NCI-H2107 treated with DMSO at 0.1 percent for 48 hours (cell line): ENCODE measurements at regions not wholly inside any gene's neighbourhood (a gene's known extent, or its start where the extent isn't known, plus 50 kb on each side); places are given as distances from the start of the nearest gene placed in this dataset.
"Not testable (repeated sequence)": the region's sequence is repeated elsewhere in the genome, so short reads cannot be mapped to it uniquely, and the experiment has no call there.

Experiments
- DNase-seq: peaks from one replicate; lab custom pipeline; 2025; ENCODE audit not compliant: unreplicated experiment; lab: John Stamatoyannopoulos, UW

DNA sequence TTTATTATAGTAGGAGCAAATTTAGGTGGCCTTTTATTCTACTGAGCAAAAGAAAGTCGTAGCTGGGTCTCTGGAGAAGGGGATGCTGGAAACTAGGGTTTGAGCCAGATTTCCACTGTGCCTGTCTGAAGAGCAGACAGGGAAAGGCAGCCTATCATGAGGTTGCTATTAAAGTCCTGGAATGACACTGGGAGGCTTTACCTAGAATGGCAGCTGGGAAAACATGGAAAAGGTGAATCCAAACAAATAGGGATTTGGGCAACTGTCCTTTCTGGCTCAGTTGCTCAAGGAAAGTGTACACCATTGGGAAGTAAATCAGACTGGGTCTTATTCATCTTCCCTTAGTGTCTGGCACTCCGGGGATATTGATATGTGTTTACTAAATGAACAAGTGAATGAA, 154.6 kb downstream of the MTX2 start:
- no peak for DNase-seq

DNA sequence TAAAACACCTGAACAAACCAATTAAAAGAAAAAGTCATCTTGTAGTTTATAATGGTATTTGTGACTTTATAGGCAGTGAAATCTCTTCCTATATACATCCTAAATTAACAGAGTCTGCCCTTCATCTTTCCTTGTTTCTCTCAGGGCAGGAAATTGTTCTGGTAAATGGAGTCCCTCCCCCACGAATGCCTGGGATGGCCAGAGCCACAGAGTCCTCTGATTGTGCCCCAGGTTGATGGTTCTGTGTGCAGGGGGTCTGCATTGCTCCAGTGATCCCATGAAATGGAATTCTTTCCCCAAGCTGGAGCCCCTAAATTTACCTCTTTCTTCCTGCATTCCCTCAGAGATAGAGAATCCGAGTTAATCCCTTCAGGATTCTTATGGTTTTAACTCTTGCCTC, 155.5 kb downstream of the MTX2 start:
- no peak for DNase-seq

DNA sequence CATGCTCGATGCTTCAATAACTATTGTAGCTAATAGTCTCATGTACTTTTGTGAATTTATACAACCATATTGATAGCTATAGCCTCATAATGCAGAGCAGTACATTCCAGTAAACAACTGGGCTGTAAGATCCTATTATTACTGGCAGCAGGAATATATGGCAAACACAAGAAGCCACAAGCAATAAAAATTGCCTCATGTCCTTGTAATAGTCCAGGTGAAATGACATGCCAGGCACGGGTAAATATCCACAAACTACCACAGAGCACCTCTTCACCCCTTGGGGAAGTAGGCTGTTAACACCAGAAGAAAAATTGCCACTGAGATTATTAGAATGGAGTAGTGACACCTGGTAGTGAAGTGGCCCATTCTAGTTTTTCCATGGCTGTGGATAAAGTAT, 158.3 kb downstream of the MTX2 start:
- DNase-seq, result no peak

DNA sequence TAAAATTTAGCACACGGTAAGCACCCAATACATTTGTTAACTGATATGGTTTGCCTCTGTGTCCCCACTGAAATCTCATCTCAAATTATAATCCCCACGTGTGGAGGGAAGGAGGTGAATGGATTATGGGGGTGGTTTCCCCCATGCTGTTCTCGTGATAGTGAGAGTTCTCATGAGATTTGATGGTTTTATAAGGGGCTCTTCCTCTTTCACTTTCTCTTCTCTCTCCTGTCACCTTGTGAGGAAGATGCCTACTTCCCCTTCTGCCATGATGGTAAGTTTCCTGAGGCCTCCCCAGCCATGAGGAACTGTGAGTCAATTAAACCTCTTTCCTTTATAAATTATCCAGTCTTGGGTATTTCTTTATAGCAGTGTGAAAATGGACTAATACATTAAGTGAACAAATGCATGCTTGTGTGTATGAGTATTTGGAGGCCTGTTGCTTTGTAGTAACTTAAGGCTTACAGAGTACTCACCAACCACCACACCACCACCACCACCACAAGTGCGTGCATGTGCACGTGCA, 159.8 kb downstream of the MTX2 start:
- not testable (repeated sequence) for DNase-seq

DNA sequence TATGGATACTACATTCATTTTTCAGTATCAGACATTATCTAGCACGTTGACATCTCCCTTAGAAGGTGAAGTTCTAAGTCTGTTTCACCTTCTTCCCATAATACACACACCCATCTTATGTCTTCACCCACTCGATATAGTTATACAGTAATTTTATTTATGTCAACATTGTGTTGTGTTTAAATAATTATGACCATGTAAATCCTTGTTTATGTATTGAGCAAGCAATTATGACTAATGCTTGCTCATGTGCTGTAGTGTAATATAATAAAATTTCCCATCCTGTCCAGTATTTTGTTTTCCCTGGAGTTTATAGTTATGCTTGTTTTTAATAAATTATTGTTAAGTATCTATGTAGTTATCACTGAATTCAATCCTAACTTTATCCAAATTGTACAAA, 163.2 kb downstream of the MTX2 start:
- no peak for DNase-seq

DNA sequence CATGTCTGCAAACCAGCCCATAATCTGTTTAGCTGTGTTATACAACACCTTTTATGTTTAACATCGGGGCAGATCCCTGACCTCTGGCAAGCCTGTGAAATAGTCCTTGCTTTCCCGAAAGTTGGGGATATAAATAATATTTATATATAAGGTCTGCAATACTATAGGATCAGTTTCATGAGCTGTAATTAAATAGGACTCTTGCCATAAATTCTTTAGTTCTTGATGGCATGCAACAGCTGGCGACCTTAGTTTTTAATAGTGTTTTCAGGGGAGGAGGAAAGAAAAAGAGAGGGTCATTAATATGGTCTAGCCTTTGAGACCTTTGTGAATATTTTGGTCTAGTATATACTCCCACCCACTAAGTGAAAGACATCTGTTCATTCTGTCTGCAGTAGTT, 166.5 kb downstream of the MTX2 start:
- no peak for DNase-seq

DNA sequence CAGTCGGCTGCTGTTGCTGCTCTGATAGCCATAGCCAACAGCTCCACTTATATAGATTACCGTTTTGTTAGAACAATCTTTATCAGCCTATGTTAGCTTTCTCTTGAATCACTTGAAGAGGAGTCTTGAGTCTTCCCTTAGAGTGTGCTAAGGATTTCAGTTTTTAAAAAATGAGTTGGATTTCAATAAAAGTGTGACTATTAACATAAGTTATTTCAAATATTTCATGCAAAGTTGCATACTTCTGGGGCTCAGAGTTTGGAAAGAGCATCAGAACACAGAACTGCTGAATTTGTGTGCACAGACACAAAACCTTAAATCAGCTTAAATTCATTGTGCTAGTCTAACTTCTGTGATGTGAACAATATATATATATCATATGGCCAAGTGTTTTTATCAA, 174.7 kb downstream of the MTX2 start:
- DNase-seq, result no peak

DNA sequence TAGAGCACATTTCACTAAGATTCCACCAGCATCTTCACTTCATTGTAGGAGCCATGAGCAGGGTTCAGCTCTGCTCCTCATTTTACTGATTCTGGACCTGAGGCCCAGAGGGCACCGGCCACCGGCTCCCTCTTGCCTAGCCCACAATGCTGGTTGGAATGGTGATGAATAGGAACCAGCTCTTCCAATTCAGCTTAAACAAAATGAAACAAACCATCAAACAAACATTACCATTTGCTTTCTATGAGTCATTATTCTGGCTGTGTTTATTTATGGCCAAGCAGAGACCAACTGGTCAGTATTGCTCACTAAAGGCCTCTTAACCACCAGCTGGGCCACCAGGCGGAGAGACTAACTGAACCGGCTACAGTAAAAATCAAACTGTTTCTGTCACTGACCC, 176.7 kb downstream of the MTX2 start:
- no peak for DNase-seq

DNA sequence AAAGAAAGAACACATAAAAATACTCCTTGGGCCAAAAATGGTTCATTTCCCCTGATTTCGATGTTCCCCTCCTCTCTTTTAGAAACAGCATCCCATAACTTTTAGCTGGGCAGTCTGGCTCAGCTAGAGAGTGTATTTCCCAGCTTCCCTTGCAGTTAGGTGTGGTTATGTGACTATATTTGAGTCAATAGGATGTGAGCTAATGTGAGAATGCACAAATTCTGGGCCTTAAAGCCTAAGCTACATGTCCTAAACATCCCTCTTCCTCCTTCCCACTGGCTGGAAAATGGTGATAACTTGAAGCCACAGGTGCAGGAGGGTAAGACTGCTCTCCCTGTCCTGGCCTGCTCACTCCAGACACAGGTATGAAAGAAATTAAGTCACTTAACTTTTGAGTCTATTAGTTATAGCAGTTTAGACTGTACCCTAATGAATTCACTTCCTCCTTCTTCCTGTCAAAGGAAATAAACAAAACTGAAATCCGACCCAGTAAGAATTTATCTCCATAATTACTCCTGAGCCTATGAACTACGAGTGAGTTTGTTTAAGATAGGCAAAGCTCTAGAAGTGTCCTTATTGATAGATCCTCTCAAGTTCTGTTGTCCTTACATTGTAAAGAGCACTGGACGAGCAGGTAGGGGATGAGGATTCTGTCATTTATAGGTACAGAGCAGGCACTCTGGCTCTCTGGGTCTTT, 177.6 kb downstream of the MTX2 start:
- DNase-seq, result no peak

DNA sequence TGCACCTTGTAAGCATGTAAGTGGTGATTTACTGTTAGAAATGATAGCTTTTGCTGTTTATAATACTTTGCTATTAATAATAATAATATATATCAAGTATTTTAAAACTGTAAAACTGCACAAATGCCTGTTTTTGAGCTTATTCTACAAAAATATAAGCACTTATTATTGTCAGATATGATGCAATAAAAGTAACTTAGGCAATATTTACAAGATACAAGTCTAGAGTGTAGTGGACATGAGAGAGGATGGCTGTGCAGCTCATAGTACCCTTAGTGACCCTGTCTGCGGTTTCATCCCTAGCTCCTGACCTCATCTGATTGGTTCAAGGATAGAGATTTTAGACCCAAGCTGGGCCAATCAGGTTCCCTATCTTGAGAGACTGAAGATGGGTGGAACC, 178.4 kb downstream of the MTX2 start:
- no peak for DNase-seq

DNA sequence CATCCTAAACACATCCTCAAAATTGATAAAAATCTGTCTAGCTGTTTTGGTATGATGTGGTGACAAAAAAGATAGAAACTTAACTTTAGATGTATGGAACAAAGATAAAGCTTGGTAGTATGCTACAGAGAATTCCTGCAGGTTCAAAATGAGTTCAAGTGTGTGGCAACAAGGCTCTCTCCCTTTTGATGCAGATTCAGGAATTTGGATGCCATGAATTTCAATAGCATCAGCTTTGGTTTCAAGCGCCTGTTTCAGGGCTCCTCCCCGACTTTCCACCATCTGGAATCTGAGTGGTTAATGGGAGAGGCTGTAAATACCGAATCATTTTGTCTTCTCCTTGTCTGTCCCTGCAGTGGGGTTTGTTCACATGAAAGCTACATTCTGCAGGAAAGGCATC, 180.6 kb downstream of the MTX2 start:
- no peak for DNase-seq

DNA sequence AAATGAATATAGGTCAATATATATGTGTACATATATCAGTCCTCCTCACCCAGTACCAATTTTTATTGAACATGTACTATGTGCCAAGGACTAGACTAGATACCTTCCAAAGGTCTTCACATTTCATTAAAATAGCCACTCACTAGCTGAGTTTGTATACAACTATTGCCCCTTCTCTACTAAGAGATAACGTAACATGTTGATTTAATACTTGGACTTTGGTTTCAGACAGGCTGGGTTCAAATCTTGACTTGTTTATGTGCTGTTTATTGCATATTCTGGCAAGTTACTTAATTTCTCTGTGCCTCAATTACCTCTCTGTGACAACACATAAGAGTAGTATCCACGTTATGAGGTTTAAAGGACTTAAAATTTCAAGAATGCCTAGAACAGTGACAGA, 184.5 kb downstream of the MTX2 start:
- no peak for DNase-seq

DNA sequence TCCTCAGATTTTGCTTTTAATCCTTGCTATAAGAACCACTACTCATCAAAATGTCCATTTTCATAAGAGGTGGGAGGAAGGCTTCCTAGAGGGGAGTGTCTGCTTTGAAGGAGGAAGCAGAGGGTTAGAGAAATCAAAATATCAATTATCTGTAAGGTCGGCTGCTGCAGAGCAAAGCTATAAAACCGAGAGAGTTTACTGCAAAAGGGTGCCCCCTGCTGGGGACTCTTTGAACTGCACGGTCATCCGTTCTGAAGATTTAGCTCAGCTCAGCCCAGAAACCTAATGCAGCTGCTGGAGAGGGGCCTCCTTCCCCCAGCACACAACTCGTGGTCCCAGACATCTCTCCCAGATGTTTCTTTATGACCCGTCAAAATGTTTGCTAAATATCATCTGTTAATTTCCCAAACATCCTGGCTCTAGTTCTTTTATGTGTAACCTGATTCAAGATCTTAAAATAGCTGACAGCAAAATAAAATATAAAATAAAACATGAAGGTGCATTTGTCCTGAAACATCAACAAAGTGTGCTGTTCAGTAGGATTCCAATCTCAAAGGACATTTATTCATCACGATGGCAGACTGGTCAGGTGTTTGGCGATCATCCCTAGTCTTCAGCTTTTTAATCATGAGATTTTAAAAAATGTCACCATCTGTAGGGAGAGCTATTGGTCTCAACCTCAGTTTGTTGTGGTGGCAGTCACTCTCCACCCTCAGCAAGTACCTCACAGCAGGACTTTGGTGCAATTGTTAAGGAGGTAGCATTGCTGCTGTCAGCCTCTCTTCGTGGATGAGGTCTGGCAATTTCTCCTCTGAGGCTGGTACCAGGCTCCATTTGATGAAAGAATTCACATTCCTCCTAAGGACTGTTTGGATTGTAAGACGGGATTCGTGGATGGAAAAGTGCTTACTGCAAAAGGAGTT, 185.9 kb downstream of the MTX2 start:
- peak; percentile 69 for DNase-seq

DNA sequence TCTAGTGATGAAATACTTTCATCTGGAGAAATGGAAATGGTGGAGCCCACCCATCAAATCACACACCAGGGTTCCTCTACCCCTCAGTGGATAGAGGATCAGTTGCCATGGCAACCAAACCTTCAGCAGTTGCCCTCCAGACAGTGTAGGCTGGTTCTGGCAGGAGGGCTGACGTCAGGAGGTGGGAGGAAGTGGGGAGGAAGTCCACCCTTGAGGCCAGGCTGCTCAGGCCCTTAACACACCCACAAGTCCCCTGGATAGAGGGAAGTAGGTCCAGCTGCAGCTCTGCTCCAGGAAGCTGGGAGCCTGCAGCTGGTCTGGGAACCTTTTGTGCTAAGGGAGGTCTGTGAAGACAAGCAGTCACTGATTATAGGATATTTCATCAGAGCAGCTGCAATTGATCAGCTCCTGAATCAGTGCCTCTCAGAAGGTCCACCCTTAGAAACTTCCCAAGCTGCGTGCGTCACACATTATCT, 186.6 kb downstream of the MTX2 start:
- DNase-seq, result no peak

DNA sequence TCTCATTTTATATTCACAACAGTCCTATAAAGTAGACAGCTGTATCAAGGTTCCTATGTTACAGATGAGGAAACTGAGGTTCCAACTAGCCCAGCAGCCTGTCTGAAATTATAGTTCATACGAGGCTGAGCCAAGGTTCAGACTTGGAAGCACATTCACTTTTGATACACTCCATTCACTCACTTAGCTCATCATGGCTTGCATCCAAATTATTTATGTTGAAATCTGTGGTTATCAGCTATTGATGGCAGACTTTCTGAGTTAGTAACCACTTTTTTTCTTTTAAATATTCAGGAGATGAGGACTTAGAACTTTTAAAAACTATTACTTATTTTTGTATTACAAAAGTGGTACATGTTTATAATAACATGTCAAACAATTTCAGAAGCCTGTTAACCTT, 188.2 kb downstream of the MTX2 start:
- DNase-seq, result no peak

DNA sequence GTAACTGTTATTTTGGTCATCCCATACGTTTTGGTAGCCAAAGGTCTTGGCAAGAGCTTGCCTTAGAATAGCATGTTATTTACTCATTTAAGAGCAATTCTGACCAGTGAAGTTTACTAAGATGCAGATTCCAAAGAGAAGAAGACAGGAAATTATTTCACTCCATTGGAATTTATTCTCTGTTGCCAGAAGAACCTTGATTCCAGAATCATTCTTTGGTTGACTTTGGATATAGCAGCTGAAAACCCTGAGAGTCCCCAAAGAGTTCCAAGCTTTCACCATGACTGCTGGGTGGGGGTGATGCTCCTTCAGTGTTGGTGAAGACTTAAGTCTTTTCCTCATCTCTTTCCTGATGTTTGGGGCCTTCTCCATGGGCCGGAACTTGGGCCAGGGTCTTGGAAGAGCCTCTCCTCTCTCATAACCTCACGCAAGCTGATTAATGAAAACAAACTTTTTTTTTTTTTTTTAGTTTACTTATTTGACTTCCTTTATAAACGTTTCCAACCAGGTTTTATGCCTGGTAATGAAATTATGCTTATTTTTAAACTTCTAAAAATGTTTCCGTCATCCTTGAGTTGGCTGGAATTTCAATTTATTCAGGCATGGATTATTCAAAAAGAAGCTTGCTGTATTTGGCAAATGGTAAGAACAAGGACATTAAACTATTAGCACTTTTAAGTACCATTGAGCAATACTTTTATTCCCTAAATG, 192.0 kb downstream of the MTX2 start:
- DNase-seq, result no peak

DNA sequence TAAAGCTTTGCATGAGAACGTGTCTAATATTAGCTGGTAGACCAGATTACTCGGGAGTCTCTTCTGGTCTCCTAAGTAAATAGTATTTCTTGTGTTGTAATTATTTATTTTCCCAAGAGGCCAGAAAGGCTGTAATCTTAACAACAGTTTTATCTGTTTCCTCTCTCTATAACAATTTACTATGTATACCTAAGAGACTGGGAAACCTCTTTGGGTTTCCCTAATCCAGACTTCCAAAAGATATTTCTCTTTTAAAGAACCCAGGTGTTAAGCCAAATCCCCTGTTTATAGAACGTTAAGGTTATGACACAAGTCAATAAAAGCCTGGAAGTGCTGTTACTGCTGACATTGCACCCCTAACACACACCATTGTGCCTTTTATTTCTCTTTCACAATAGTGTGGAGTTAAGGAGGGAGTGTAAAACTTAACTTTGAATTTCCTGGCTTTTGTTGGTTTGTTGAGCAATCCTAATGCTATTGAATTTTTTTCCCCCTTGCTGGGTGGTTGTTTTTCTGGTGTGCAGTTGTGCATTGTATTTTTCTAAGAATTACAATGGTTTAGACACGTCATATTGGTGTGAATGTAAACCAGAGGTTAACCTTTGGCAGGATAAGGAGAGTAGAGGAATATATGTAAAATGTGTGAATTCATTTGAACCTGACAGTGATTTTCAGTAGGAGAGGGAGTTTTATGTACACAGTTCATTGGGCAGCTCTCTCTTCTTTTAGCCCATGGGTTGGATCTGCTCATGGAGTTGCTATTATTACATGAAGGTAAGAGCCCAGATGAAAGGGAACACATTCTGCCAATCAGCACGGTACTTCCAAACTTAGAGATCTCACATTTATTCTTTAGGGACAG, 192.8 kb downstream of the MTX2 start:
- no peak for DNase-seq

DNA sequence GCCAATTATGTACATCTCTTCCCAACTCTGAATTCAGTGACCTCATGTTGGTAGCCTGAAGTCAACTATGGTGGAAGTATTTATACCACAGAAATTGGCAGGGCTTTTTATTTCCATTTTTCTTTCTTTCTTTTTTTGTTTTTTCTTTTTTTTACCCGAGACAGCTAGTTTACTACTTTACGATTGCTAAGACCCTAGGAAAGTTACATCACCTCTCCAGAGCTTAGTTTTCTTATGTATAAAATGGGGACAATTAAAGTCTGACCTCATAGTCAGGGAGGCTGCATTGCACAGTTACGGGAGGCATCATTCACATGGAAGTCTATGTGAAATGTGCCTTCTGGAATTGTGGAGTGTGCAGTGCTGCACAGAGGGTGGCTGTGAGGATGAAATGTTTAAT, 194.3 kb downstream of the MTX2 start:
- DNase-seq, result no peak

DNA sequence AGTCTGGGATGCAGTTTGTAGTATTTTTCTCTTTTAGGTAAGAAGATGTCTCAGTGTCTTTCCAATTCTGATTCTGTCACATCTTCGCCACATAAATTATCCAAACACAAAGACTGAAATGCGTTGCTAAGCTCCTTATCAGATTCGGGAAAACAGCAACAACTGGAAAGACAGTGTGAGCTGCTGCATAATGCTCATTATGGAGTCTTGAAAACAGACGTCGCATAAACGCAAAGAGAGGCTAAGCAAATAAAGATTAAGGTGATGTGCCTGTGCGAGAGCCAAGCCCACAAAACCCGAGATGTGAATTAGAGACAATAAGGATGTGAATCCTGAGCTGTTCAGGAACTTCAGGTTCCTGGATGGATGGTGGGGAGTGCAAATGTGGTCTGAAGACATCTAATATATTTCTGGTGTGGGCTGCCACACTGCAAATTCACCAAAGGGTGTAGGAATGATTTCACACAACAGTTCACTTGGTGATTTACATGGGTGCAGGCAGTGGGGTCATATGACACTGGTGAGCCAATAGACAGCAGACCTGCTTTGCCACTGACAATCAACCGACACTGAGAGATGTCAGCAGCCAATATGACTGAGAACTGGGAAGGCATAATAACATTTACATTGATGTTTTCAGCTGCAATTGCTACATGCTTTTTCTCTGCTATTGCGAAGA, 195.8 kb downstream of the MTX2 start:
- DNase-seq, result peak; percentile 33

DNA sequence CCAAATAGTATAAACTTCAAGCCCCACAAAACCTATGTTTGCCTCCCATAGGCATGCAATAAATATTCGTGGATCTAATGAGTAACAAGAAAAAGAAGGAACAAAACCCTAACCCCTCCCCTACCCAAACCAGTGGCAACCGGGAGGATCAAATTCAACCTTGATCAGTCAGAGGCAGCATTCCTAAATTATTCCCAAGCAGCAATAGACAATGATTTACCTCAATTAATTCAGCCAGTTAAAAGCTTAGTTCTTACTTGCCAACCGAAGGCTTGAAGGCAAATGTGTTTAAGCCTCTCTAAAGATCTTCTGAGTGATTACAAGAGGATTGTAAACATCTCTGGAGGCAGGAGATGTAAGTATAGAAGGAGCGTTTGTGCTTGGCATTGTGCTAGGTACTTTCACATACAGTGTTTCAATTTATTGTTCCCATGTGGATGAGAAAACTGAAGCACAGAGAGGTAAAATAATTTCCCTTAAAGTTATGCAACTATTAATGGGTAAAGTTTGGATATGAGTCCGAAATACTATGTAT, 197.7 kb downstream of the MTX2 start:
- DNase-seq, result no peak
